Loucy (cell line): ENCODE measurements at regions not wholly inside any gene's neighbourhood (a gene's known extent, or its start where the extent isn't known, plus 50 kb on each side); places are given as distances from the start of the nearest gene placed in this dataset.

Experiments
- H2AFZ ChIP-seq: fragments of 200-600 bp; sonication (generic); 2 replicates; pipeline ENCODE4 v1.6.0; 2016; ENCODE audit warnings: antibody characterized with exemption, mild to moderate bottlenecking, low read length, moderate library complexity
- H3F3A ChIP-seq: fragments of 200-600 bp; 2 replicates; pipeline ENCODE4 v1.6.0; 2016; ENCODE audit warnings: antibody characterized with exemption, low read depth, mild to moderate bottlenecking
- H3K27me3 ChIP-seq: fragments of 200-600 bp; sonication (generic); 2 replicates; pipeline ENCODE4 v1.6.1; 2014; ENCODE audit warnings: low read length, mild to moderate bottlenecking; ENCODE audit not compliant: insufficient read depth, poor library complexity, severe bottlenecking
- H3K36me3 ChIP-seq: fragments of 200-600 bp; sonication (generic); 2 replicates; pipeline ENCODE4 v1.6.1; 2016; ENCODE audit warnings: low read length; ENCODE audit not compliant: insufficient read depth
- H3K4me1 ChIP-seq: fragments of 200-600 bp; sonication (generic); 2 replicates; pipeline ENCODE4 v1.5.1; 2014; ENCODE audit warnings: low read length, mild to moderate bottlenecking; ENCODE audit not compliant: insufficient read depth, poor library complexity, severe bottlenecking
- H3K4me2 ChIP-seq: fragments of 200-600 bp; sonication (generic); 2 replicates; pipeline ENCODE4 v1.6.0; 2014; ENCODE audit warnings: antibody characterized with exemption, low read length, low read depth, mild to moderate bottlenecking; ENCODE audit not compliant: poor library complexity, severe bottlenecking
- H3K4me3 ChIP-seq: fragments of 200-600 bp; sonication (generic); 2 replicates; pipeline ENCODE4 v1.5.1; 2014; ENCODE audit warnings: low read length, mild to moderate bottlenecking, mixed read lengths; ENCODE audit not compliant: poor library complexity, severe bottlenecking
- H3K79me2 ChIP-seq: fragments of 200-600 bp; sonication (generic); 2 replicates; pipeline ENCODE4 v1.6.1; 2014; ENCODE audit warnings: low read length; ENCODE audit not compliant: insufficient read depth
- H3K9ac ChIP-seq: fragments of 200-600 bp; sonication (generic); 2 replicates; pipeline ENCODE4 v1.6.0; 2014; ENCODE audit warnings: mild to moderate bottlenecking, low read depth, low read length, moderate library complexity; ENCODE audit not compliant: poor library complexity, severe bottlenecking
- H3K9me2 ChIP-seq: fragments of 200-600 bp; sonication (generic); replicated peaks from 2 replicates; pipeline ENCODE4 v1.6.1; 2016; ENCODE audit warnings: low read depth, low read length, mixed read lengths
- H3K9me3 ChIP-seq: fragments of 200-600 bp; sonication (generic); 2 replicates; pipeline ENCODE4 v1.6.1; 2014; ENCODE audit warnings: mild to moderate bottlenecking, antibody characterized with exemption, low read length, low read depth; ENCODE audit not compliant: insufficient read depth
- H4K20me1 ChIP-seq: fragments of 200-600 bp; sonication (generic); 2 replicates; pipeline ENCODE4 v1.6.0; 2014; ENCODE audit warnings: antibody characterized with exemption, low read length, mild to moderate bottlenecking; ENCODE audit not compliant: insufficient read depth, poor library complexity, severe bottlenecking
- EZH2phosphoT487 ChIP-seq: fragments of 200-600 bp; IDR thresholded peaks from 2 replicates; pipeline ENCODE4 v1.6.1; 2018; ENCODE audit warnings: antibody characterized with exemption, mild to moderate bottlenecking, moderate library complexity, borderline replicate concordance
- TF ChIP-seq, protein P1 (sequence below): fragments of 200-600 bp; sonication (generic); conservative IDR thresholded peaks from 2 replicates; pipeline ENCODE4 v1.5.1; 2014; ENCODE audit warnings: mild to moderate bottlenecking, antibody characterized with exemption, low read length

DNA sequence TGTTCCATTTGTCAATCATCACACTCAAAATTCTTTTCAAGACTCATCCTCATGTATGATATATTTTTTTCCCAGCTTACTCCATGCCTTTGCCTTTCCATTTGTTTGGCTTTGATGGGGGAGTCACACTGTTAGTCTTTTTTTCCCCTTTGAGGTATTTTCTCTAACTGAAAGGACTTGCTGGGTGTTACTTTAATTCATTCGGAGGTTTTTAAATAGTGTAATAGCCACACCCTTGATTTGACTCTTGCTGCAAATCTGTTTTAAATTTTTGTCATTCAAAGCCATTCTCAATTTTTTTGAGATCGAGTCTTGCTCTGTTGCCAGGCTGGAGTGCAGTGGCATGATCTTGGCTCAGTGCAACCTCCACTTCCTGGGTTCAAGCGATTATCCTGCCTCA is 84.1 kb downstream of the C11orf87 start:
- no peaks in the 10 kb centered on the region for H3K27me3 ChIP-seq
- no peaks in the 10 kb centered on the region for H3K9me3 ChIP-seq
- H3F3A ChIP-seq = no peaks in the 10 kb centered on the region
- no peaks in the 10 kb centered on the region for H3K9me2 ChIP-seq
- H3K36me3 ChIP-seq = no peaks in the 10 kb centered on the region
- no peak overlapping the region for H2AFZ ChIP-seq
- H4K20me1 ChIP-seq = no peaks in the 10 kb centered on the region
- no peaks in the 10 kb centered on the region for H3K79me2 ChIP-seq
- no peak overlapping the region for H3K4me2 ChIP-seq
- H3K4me3 ChIP-seq = no peak overlapping the region
- no peak for TF ChIP-seq EZH2phosphoT487
- TF ChIP-seq, protein P1, sequence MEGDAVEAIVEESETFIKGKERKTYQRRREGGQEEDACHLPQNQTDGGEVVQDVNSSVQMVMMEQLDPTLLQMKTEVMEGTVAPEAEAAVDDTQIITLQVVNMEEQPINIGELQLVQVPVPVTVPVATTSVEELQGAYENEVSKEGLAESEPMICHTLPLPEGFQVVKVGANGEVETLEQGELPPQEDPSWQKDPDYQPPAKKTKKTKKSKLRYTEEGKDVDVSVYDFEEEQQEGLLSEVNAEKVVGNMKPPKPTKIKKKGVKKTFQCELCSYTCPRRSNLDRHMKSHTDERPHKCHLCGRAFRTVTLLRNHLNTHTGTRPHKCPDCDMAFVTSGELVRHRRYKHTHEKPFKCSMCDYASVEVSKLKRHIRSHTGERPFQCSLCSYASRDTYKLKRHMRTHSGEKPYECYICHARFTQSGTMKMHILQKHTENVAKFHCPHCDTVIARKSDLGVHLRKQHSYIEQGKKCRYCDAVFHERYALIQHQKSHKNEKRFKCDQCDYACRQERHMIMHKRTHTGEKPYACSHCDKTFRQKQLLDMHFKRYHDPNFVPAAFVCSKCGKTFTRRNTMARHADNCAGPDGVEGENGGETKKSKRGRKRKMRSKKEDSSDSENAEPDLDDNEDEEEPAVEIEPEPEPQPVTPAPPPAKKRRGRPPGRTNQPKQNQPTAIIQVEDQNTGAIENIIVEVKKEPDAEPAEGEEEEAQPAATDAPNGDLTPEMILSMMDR = no peak
- H3K9ac ChIP-seq = no peak overlapping the region
- no peaks in the 10 kb centered on the region for H3K4me1 ChIP-seq

DNA sequence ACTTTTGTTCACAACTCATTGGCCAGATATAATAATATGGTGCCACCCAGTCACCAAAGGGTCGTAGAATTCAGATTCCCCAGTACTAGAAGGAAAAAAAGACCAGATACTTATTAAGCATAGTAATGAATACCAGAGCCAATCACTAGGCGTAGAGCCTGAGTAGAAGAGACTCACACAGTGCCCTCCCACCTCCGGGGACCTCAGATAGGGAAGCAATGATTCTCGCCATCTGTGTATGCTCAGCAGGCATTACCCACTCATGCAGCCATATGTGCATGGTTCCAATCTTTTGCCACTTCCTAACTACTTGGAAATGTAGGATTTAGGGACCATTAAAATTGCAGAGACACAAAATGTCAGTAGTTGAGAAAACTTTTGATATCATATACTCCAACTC is 85.3 kb downstream of the C11orf87 start:
- Histone ChIP-seq H3K4me2 (no peak overlapping the region), H2AFZ (no peak overlapping the region), H3F3A (no peaks in the 10 kb centered on the region), H3K9ac (no peak overlapping the region), H3K79me2 (no peaks in the 10 kb centered on the region), H3K9me2 (no peaks in the 10 kb centered on the region), H3K9me3 (no peaks in the 10 kb centered on the region), H4K20me1 (no peaks in the 10 kb centered on the region), H3K4me3 (no peak overlapping the region), H3K27me3 (no peaks in the 10 kb centered on the region), H3K36me3 (no peaks in the 10 kb centered on the region), H3K4me1 (no peaks in the 10 kb centered on the region)
- no peak for TF ChIP-seq EZH2phosphoT487
- TF ChIP-seq, protein P1 = no peak

DNA sequence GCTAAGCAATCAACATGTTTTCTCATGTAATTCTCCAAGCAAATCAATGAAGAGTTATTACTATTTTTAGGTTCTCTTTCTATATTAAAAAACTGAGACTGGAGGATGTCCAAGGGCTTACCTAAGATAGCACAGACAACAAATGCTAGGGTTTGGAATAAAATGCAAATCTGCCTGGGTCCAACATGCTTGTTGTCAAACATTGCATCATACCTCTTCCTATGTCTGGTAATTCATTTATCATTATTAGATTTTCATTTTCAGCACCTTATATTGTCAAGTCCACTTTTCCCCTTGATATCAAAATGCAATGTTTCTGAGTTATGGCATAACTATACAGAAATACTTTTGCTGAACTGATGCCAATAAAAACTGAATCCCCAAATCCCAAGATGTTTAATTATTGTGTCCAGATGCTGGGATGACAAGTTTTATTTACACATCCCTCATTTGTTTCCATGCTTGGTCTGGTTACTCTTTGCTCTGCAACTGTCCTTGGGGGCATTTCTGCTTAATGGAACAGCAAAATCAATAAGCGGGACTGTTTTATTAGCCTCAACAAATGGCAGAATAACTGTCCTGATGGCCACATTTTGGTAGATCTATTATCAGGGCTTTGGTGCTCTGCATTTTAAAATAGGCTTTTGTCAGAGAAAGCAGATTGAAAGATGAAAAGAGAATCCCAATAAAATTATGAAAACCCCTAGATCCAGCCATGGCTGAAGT is 86.0 kb downstream of the C11orf87 start:
- Histone ChIP-seq H3K4me1 (no peaks in the 10 kb centered on the region), H3K27me3 (no peaks in the 10 kb centered on the region), H3K4me3 (no peak overlapping the region), H3K9ac (no peak overlapping the region), H3K9me3 (no peaks in the 10 kb centered on the region), H4K20me1 (no peaks in the 10 kb centered on the region), H3K36me3 (no peaks in the 10 kb centered on the region), H3K9me2 (no peaks in the 10 kb centered on the region), H3K4me2 (no peak overlapping the region), H3F3A (no peaks in the 10 kb centered on the region), H2AFZ (no peak overlapping the region), H3K79me2 (no peaks in the 10 kb centered on the region)
- no peak for TF ChIP-seq EZH2phosphoT487
- TF ChIP-seq, protein P1 = no peak
